ENCODE measurements at regions not wholly inside any gene's neighbourhood (a gene's known extent, or its start where the extent isn't known, plus 50 kb on each side); places are given as distances from the start of the nearest gene placed in this dataset.

GRCh38 chrX:57848857-57849256 is 61.4 kb downstream of the ZXDA start:
- no peak for TF ChIP-seq CTCF (conservative IDR thresholded peaks at IDR 0.05)
- Mint-ChIP-seq H3K4me1 (ENCODE audit: unreplicated experiment) (no peaks in the 10 kb centered on the region), H3K4me3 (no peak overlapping the region), H3K9me3 (peaks cover 16% of the 10 kb centered on the region), H3K27me3 (no peaks in the 10 kb centered on the region), H3K36me3 (no peaks in the 10 kb centered on the region), H3K27ac (no peak overlapping the region)
- no peak for DNase-seq (ENCODE audit: extremely low spot score, unreplicated experiment)

GRCh38 chrX:57822818-57823217 is 87.4 kb downstream of the ZXDA start:
- DNase-seq (ENCODE audit: extremely low spot score, unreplicated experiment), result no peak
- Mint-ChIP-seq H3K27ac (no peak overlapping the region), H3K36me3 (no peaks in the 10 kb centered on the region), H3K27me3 (no peaks in the 10 kb centered on the region), H3K4me1 (ENCODE audit: unreplicated experiment) (no peaks in the 10 kb centered on the region), H3K9me3 (no peaks in the 10 kb centered on the region), H3K4me3 (no peak overlapping the region)
- no peak for TF ChIP-seq CTCF (conservative IDR thresholded peaks at IDR 0.05)

GRCh38 chrX:57822398-57822797 is 87.9 kb downstream of the ZXDA start:
- TF ChIP-seq CTCF (conservative IDR thresholded peaks at IDR 0.05), result no peak
- no peak for DNase-seq (ENCODE audit: extremely low spot score, unreplicated experiment)
- Mint-ChIP-seq H3K4me3 (no peak overlapping the region), H3K27me3 (no peaks in the 10 kb centered on the region), H3K9me3 (no peaks in the 10 kb centered on the region), H3K4me1 (ENCODE audit: unreplicated experiment) (no peaks in the 10 kb centered on the region), H3K27ac (no peak overlapping the region), H3K36me3 (no peaks in the 10 kb centered on the region)

GRCh38 chrX:57821703-57822387 is 88.4 kb downstream of the ZXDA start:
- peak; percentile 66 for TF ChIP-seq CTCF (conservative IDR thresholded peaks at IDR 0.05)
- no peak overlapping the region for H3K27ac Mint-ChIP-seq
- H3K9me3 Mint-ChIP-seq, result no peaks in the 10 kb centered on the region
- no peak overlapping the region for H3K4me3 Mint-ChIP-seq
- H3K4me1 Mint-ChIP-seq (ENCODE audit: unreplicated experiment), result no peaks in the 10 kb centered on the region
- H3K36me3 Mint-ChIP-seq, result no peaks in the 10 kb centered on the region
- no peak for DNase-seq (ENCODE audit: extremely low spot score, unreplicated experiment)
- H3K27me3 Mint-ChIP-seq, result no peaks in the 10 kb centered on the region

GRCh38 chrX:57817302-57817701 is 93.0 kb downstream of the ZXDA start:
- no peak overlapping the region for H3K4me3 Mint-ChIP-seq
- no peaks in the 10 kb centered on the region for H3K9me3 Mint-ChIP-seq
- no peak overlapping the region for H3K27ac Mint-ChIP-seq
- TF ChIP-seq CTCF (conservative IDR thresholded peaks at IDR 0.05), result peak; percentile 51
- H3K4me1 Mint-ChIP-seq (ENCODE audit: unreplicated experiment), result no peaks in the 10 kb centered on the region
- no peaks in the 10 kb centered on the region for H3K36me3 Mint-ChIP-seq
- DNase-seq (ENCODE audit: extremely low spot score, unreplicated experiment), result no peak
- no peaks in the 10 kb centered on the region for H3K27me3 Mint-ChIP-seq

- DNase-seq (ENCODE audit: extremely low spot score, unreplicated experiment), result no peak
- H3K36me3 Mint-ChIP-seq, result no peaks in the 10 kb centered on the region
- H3K4me3 Mint-ChIP-seq, result no peak overlapping the region
- peaks cover 5% of the 10 kb centered on the region for H3K9me3 Mint-ChIP-seq
- TF ChIP-seq CTCF (conservative IDR thresholded peaks at IDR 0.05), result no peak
- H3K27ac Mint-ChIP-seq, result no peak overlapping the region
- H3K27me3 Mint-ChIP-seq, result no peaks in the 10 kb centered on the region
- H3K4me1 Mint-ChIP-seq (ENCODE audit: unreplicated experiment), result no peaks in the 10 kb centered on the region
These were observed 92.6 kb upstream of the NLRP2B start for GRCh38 chrX:57772637-57773036.
